ENCODE measurements at regions not wholly inside any gene's neighbourhood (a gene's known extent, or its start where the extent isn't known, plus 50 kb on each side); places are given as distances from the start of the nearest gene placed in this dataset.

DNA sequence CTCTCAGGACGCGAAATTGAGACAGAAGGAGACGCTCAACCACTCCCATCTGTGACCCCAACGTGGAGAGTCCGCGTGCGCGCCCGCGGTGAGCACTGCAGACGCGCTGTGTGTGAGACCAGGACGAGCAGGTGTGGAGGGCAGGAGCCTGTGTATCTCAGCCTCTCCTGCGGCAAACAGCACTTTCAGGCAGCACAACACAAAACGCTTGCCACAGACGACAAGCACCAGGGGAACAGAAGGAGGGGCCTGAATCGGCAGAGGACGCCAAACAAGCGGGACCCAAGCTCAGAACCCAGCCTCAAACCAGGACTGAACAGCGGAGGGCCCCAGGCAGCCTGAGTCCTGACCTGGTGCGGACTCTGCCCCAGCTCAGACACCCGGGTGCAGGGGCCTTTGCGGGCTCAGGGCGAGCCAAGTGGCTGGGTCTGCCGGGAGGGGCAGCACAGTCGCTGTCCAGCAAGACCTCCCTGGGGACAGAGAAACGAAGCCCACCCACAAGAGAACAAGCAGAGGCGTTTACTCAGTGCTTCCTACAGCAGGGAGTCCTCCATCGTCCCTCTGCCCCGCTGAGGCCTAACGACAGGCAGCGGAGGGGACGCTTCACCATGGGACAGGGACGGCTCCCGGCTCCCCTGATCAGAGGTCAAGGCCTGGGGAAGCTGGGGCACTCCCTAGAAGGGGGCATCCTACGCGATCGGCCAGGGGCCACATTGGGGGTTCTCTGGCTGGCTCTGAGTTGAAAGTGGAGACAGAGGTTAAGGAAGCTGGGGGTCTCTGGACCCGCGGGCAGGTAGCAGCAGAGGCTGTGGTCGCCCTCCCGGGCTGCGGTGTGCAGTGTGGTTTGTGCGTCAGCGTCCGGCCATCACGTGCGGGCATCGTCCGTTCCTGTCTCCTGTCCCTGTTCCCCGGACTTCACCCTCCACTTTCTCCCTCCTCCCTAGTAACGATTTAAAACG is 560.8 kb downstream of the BRD1 start:
- DNase-seq = no peak

DNA sequence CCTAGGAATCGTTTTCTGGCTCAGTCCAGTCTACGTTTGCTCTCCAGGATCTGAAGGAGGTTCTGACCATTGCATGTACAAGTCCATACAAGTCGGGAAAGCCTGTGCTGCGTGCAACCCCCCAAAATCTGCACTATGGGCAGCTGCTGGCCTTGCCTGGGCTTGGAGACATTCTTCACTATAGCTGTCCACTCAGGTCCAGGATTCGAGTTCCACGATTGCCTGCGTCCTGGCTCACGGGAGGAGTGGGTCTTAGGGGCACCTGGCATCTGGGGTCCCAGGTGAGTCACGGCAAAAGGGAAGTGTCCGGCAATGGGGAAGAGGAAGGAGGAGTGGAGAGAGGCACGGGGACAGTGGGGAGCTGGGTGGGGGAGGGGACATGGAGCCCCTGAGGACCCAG is 563.0 kb downstream of the BRD1 start:
- no peak for DNase-seq

DNA sequence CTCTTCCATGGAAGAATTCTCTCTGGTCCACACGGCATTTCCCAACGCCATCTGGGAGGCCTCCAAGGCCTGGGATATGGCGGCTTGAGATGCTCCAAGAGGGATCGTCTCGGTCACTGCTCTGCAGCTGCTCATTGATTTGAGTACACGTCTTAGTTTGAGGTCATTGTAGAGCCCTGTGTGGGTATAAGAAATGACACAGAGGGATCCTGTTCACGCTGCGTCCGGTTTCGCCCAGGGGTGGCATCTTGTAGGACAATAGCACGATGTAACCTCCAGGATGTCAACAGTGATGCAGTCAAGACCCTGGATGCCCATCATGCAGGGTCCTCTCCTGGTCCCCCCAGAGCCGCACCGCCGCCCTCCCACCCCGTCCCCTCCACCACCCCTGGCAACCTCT is 564.6 kb downstream of the BRD1 start:
- no peak for DNase-seq

DNA sequence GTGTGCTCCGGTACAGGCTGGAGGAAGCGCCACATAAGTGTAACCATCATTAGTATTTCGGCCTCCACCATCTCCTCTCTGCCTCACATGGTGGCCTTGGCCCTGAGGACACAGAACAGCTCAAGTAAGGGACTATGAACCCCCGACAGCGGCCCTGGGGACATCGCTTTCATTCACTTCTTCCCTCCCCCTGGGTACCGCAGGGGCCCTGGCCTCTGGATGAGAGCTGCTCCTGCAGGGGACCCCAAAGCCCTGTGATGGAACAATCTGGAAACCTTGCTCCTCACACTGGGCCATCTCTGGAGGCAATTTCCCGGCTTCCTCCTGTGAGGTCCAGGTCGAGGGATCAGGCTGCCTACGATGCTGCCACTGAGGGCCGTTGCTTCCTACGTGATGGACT is 565.5 kb downstream of the BRD1 start:
- no peak for DNase-seq

DNA sequence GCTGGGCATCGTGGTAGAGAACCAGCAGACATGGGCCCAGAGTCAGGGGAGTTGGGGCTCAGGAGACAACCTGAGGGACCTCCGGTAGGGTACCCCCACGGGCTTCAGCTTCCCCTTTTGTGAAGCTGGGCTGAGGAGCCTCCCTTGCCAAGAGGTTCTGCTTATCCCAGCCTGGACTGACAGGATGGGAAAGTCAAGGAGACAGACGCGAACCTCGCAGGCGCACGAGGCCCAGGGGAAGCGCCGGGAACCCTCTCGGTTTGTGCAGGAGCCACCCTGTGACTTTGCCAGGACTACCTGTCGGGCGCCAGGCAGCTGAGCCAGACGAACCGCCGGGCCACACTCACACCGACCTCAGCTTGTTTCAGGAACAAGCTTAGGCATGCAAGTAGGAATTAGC is 566.1 kb downstream of the BRD1 start:
- DNase-seq = no peak

GRCh38 chr22:49260681-49261580 is 566.7 kb downstream of the BRD1 start:
- no peak for DNase-seq

GRCh38 chr22:49259839-49260615 is 567.6 kb downstream of the BRD1 start:
- DNase-seq = no peak

DNA sequence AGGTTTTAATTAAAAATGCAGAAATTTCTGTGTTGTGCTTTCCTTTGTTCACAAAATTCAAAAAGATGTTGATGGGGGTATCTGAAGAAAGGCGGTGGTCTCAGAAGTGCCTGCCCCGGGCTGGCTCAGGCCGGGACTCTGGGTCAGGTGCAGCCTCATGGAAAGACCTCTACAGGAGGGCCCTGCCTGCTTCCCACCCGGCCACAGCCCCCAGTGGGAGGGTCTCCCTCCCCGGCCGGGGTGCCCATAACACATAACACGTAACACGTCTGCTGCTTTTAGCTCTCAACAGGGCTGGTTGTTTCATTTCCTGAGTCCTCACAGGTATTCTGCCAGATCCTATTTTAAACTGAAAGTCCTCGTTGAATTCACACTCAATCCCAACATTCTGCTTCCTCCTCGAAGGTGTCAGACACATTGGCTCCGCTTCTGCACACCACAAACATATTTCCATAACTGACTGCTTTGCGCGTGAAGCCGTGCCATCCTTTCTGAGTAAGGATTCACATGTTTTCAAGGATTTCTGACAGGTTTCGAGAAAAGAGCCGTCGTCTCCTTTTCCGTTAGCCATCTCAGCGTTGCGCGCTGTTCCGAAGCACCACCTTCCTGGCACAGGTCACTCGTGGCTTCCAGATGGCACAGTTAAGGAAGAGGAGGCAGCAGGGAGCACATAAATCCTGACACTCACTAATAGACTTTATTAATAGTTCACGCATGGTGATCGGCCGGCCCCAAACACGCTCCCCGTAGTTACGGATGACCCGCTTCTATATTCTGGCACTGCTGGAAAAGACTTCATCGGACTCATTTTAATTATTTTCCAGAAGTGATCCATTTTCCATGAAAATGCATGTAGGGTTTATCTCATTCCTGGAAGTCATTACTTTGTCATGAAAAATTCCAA is 569.3 kb downstream of the BRD1 start:
- DNase-seq = no peak

DNA sequence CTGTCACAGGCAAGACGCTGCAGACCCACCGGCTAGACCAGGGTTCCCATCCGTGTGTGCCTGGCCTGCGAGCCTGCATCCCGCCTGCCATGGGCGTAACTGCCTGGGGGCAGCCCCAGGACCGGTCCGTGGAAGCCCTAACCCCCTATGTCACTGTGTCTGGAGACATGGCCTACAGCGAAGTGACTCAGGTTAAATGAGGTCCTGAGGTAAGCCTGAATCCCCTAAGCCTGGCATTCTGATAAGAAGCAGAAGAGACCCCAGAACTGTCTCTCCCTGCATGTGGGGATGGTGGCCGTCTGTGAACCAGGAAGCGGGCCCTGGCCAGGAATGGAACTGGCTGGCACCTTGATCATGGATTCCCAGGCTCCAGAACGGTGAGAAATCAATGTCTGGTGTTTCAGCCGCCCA is 570.1 kb downstream of the BRD1 start:
- no peak for DNase-seq

GRCh38 chr22:49255741-49256318 is 571.8 kb downstream of the BRD1 start:
- no peak for DNase-seq

GRCh38 chr22:49255154-49255553 is 572.5 kb downstream of the BRD1 start:
- DNase-seq = no peak

GRCh38 chr22:49253656-49254055 is 574.0 kb downstream of the BRD1 start:
- DNase-seq = no peak

DNA sequence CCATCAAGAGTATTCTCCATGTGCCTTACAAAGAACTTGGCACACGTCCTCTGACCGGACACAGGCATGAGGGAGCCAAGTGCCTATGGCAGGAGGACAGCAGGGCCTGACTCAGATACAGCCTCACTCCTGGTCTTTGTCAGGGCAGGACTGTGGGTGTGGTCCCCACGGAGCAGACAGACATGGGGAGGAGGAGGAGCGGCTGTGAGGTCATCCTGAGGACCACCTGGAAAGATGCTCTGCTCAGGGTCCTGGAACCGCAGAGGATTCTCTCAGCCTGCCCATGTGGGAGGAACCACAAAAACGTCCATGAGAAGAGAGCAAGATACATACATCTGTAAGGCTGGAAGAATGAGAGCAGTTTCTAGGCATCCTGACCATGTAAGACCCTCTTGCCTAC is 576.3 kb downstream of the BRD1 start:
- no peak for DNase-seq

- no peak for DNase-seq
Measured at GRCh38 chr22:49247194-49247924, 580.3 kb downstream of the BRD1 start.

DNA sequence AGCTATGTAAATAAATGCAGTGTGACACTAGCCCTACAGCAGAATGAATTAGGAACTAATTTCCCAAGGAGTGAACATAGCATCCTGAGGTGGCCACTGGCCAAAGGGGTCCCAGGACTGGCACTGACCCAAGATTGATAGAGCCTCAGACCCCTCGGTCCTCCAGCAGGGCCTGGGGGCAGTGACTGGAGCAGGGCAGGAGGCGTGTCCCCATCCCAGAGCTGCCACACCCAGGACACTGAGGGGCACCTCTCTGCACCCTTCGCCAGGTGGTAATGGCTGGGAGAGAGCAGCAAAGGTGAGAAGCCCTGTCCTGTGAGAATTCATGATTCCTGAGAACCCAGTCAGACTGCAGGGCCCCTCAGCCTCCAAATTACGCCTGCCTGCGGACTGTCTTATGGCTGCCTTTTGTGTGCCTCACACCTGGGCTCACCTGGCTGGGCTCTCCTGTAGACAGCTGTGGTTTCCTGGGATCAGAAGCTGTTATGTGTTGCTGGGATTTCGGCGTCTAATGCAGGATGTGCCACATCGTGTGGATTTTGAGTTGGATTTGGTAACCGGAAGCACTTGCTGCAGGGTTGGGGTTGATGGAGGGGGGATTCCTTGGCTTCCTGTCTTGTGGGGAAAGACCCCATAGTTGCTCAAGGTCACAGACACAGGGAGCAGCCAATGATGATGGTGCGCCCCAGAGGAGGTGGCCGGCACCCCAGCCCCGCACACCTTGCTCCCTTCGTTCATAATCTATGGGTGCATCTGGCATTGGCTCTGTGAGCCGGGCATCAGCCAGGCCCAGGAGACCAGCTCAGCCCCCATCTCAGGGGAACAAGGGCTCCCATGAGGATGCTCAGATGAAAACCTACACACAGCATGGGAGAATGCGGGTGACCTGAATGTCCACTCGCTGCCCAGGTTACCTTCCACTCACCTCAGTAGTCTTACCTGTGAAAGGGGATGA is 582.9 kb downstream of the BRD1 start:
- no peak for DNase-seq

DNA sequence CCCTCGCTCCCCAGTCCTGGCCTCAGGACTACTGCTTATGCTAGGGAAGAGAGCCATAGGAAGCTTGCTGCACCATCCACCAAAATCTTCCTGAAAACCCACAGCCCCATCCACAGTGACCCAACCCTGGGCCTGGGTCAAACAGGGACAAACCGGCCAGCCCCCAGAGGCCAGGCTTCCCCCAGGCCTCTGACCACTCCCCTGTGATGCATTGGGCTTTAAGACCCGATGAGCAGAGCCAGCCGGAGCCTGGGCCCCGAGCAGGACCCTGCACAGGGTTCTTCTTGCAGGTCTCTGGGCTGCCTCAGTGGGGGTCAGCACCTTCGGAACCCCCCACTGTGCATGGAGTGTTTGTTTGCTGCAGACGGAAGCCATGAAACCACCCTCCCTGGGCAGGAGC is 583.7 kb downstream of the BRD1 start:
- no peak for DNase-seq

- DNase-seq = no peak
Measured at GRCh38 chr22:49243335-49243734, 584.3 kb downstream of the BRD1 start.

DNA sequence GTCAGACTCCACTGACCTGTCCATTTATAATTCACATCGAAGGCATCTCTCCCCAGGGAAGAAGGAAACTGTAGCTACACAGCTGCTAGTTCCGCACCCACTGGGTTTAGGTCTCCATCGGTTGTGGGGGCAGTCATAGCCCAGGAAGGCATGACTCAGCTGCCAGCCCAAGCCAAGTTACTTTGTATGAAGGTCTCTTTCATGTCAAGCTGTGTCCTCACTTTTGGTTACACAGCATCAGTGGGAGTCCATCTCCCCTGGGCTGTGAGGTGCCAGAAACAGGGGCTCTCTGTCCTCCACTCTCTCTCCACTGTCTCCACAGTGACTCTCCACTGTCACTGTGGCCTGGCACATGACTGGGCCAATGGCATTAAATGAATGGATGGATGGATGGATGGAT is 585.2 kb downstream of the BRD1 start:
- no peak for DNase-seq

GRCh38 chr22:49241174-49241851 is 586.4 kb downstream of the BRD1 start:
- no peak for DNase-seq
